ENCODE measurements at regions not wholly inside any gene's neighbourhood (a gene's known extent, or its start where the extent isn't known, plus 50 kb on each side); places are given as distances from the start of the nearest gene placed in this dataset.

- no peak for TF ChIP-seq CTCF (conservative IDR thresholded peaks at IDR 0.05)
These were observed 154.8 kb upstream of the RAB4A start for GRCh38 chr1:229116114-229116513.

GRCh38 chr1:229117664-229118300 lies 153.1 kb upstream of the RAB4A start:
- TF ChIP-seq CTCF (conservative IDR thresholded peaks at IDR 0.05): no peak
- H3K27ac ChIP-seq: peak overlapping the region; percentile 63

More at GRCh38 chr1:229116114-229116513, 154.8 kb upstream of the RAB4A start:
- no peak overlapping the region for H3K27ac ChIP-seq

- no peak for TF ChIP-seq CTCF (conservative IDR thresholded peaks at IDR 0.05)
- peak overlapping the region; percentile 63 for H3K27ac ChIP-seq
These were observed 152.3 kb upstream of the RAB4A start for GRCh38 chr1:229118477-229119061.

GRCh38 chr1:229119161-229119560 lies 151.8 kb upstream of the RAB4A start:
- TF ChIP-seq CTCF (conservative IDR thresholded peaks at IDR 0.05): no peak
- H3K27ac ChIP-seq: no peak overlapping the region

- no peak overlapping the region for H3K27ac ChIP-seq
- TF ChIP-seq CTCF (conservative IDR thresholded peaks at IDR 0.05): no peak
These were observed 151.0 kb upstream of the RAB4A start for GRCh38 chr1:229119876-229120275.

GRCh38 chr1:229121845-229122436 lies 149.0 kb upstream of the RAB4A start:
- no peak for TF ChIP-seq CTCF (conservative IDR thresholded peaks at IDR 0.05)

GRCh38 chr1:229122606-229123005 lies 148.3 kb upstream of the RAB4A start:
- TF ChIP-seq CTCF (conservative IDR thresholded peaks at IDR 0.05): no peak
- no peak overlapping the region for H3K27ac ChIP-seq

More at GRCh38 chr1:229121845-229122436, 149.0 kb upstream of the RAB4A start:
- no peak overlapping the region for H3K27ac ChIP-seq
